Upper lobe of right lung (tissue), 1 donor: ENCODE measurements at regions not wholly inside any gene's neighbourhood (a gene's known extent, or its start where the extent isn't known, plus 50 kb on each side); places are given as distances from the start of the nearest gene placed in this dataset.

Source experiments
- ATAC-seq: fragments of 200-7000 bp; cut with Tn5 transposase; one replicate; pipeline ENCODE4 v1.9.1; 2020; ENCODE audit warnings: mild to moderate bottlenecking, moderate library complexity
- DNase-seq: peaks from one replicate; pipeline ENCODE4 v3.0.0-alpha.2; 2020
- H3K27ac ChIP-seq: fragments of 200-600 bp; one replicate; pipeline ENCODE4 v1.8.0; 2022
- H3K27me3 ChIP-seq: fragments of 200-600 bp; one replicate; pipeline ENCODE4 v1.8.0; 2022; ENCODE audit warnings: mild to moderate bottlenecking
- H3K36me3 ChIP-seq: fragments of 200-600 bp; one replicate; pipeline ENCODE4 v1.8.0; 2022
- H3K4me1 ChIP-seq: fragments of 200-600 bp; one replicate; pipeline ENCODE4 v1.8.0; 2022
- H3K4me3 ChIP-seq: fragments of 200-600 bp; one replicate; pipeline ENCODE4 v1.8.0; 2022; ENCODE audit warnings: mild to moderate bottlenecking
- H3K9me3 ChIP-seq: fragments of 200-600 bp; one replicate; pipeline ENCODE4 v1.8.0; 2022
- intact Hi-C: fragments of 100-400 bp; cut with DNase I; formaldehyde crosslinking; loops from one replicate; pipeline ENCODE4 v1.11.0; 2022
- TF ChIP-seq, protein P1 (sequence below): fragments of 200-600 bp; IDR thresholded peaks from one replicate; pipeline ENCODE4 v1.8.0; 2022; ENCODE audit warnings: antibody characterized with exemption
- donor health status: DM: no; HTN: yes; CAD: no; lungs with severe emphysema.

GRCh38 chr22:48513929-48514328 lies 1313.7 kb downstream of the BRD1 start:
- TF ChIP-seq, protein P1, sequence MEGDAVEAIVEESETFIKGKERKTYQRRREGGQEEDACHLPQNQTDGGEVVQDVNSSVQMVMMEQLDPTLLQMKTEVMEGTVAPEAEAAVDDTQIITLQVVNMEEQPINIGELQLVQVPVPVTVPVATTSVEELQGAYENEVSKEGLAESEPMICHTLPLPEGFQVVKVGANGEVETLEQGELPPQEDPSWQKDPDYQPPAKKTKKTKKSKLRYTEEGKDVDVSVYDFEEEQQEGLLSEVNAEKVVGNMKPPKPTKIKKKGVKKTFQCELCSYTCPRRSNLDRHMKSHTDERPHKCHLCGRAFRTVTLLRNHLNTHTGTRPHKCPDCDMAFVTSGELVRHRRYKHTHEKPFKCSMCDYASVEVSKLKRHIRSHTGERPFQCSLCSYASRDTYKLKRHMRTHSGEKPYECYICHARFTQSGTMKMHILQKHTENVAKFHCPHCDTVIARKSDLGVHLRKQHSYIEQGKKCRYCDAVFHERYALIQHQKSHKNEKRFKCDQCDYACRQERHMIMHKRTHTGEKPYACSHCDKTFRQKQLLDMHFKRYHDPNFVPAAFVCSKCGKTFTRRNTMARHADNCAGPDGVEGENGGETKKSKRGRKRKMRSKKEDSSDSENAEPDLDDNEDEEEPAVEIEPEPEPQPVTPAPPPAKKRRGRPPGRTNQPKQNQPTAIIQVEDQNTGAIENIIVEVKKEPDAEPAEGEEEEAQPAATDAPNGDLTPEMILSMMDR = no peak
- Histone ChIP-seq H3K27ac (no peak overlapping the region), H3K9me3 (no peaks in the 10 kb centered on the region), H3K36me3 (no peaks in the 10 kb centered on the region), H3K27me3 (no peaks in the 10 kb centered on the region), H3K4me1 (no peaks in the 10 kb centered on the region), H3K4me3 (no peak overlapping the region)
- DNase-seq = no peak
- intact Hi-C loops = no loop called here
- no peak for ATAC-seq

GRCh38 chr22:48513446-48513845 lies 1314.2 kb downstream of the BRD1 start:
- Histone ChIP-seq H3K27me3 (no peaks in the 10 kb centered on the region), H3K36me3 (no peaks in the 10 kb centered on the region), H3K4me1 (no peaks in the 10 kb centered on the region), H3K27ac (no peak overlapping the region), H3K9me3 (no peaks in the 10 kb centered on the region), H3K4me3 (no peak overlapping the region)
- no peak for DNase-seq
- no peak for ATAC-seq
- intact Hi-C loops = no loop called here
- TF ChIP-seq, protein P1 = no peak

GRCh38 chr22:48511781-48512327 lies 1315.8 kb downstream of the BRD1 start:
- Histone ChIP-seq H3K9me3 (no peaks in the 10 kb centered on the region), H3K4me1 (no peaks in the 10 kb centered on the region), H3K27me3 (no peaks in the 10 kb centered on the region), H3K36me3 (no peaks in the 10 kb centered on the region), H3K27ac (no peak overlapping the region), H3K4me3 (no peak overlapping the region)
- DNase-seq = no peak
- intact Hi-C loops = no loop called here
- ATAC-seq = no peak
- TF ChIP-seq, protein P1 = no peak

DNA sequence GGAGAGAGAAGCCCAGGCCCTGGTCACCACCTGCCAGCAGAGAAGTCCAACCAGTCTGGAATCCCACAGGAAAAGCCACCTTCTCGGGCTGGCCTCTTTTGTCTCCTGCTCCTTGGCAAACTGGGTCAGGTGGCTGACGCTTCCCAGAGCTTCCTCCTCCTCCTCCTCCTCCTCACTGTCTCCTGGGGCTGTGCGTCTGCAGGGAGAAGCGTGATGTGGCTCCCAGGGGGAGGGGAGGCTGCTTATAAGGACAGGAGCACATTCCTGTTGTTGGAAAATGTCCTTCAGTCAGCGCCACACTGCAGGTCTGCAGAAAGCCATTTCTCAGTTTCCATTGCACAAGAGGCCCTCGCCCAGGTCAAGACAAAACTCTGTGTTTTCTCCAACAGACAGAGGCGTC lies 1316.5 kb downstream of the BRD1 start:
- H3K27ac ChIP-seq = no peak overlapping the region
- no peak overlapping the region for H3K4me3 ChIP-seq
- no peaks in the 10 kb centered on the region for H3K4me1 ChIP-seq
- DNase-seq (no peak), ATAC-seq (no peak)
- no peaks in the 10 kb centered on the region for H3K9me3 ChIP-seq
- no peaks in the 10 kb centered on the region for H3K36me3 ChIP-seq
- no peaks in the 10 kb centered on the region for H3K27me3 ChIP-seq
- TF ChIP-seq, protein P1 = no peak
- intact Hi-C loops = no loop called here

DNA sequence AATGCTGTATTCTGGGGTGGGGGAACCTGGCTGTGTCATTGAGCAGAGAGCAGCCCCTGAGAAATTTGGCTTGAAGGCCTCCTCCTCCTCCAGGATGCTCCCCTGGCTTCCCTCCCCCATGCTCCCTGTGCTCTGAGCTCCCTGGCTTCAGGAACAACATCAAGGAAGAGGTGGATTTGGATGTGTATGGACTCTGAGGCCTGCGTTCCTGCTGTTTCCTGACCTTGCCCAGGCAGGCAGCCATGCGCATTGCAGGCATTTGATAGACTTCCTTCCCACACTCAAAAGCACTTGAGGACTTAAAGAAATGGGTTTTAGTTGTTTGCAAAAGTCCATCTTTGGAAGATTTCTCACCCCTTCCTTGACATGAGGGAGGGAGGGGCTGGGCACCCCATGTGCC lies 1317.1 kb downstream of the BRD1 start:
- intact Hi-C loops = no loop called here
- Histone ChIP-seq H3K4me3 (no peak overlapping the region), H3K27ac (no peak overlapping the region), H3K9me3 (no peaks in the 10 kb centered on the region), H3K36me3 (no peaks in the 10 kb centered on the region), H3K27me3 (no peaks in the 10 kb centered on the region), H3K4me1 (no peaks in the 10 kb centered on the region)
- no peak for ATAC-seq
- DNase-seq = no peak
- TF ChIP-seq, protein P1 = no peak
